ENCODE measurements at regions not wholly inside any gene's neighbourhood (a gene's known extent, or its start where the extent isn't known, plus 50 kb on each side); places are given as distances from the start of the nearest gene placed in this dataset.

- H2AFZ ChIP-seq = no peak overlapping the region
- no peak overlapping the region for H3K9ac ChIP-seq
- no peaks in the 10 kb centered on the region for H3K27me3 ChIP-seq (ENCODE audit: control insufficient read depth, insufficient read depth, low read length)
- H3K36me3 ChIP-seq (ENCODE audit: control insufficient read depth, insufficient read depth, low read length) = no peaks in the 10 kb centered on the region
- no peak for TF ChIP-seq CTCF (IDR thresholded peaks at IDR 0.05)
- H3K4me1 ChIP-seq = no peaks in the 10 kb centered on the region
- no peaks in the 10 kb centered on the region for H3K9me3 ChIP-seq (ENCODE audit: control insufficient read depth, low read length)
- no peaks in the 10 kb centered on the region for H3K79me2 ChIP-seq
- H3K27ac ChIP-seq = no peak overlapping the region
- no peak overlapping the region for H3K4me2 ChIP-seq (ENCODE audit: low read length)
- no peak overlapping the region for H3K4me3 ChIP-seq (ENCODE audit: low read depth, low read length)
Observed at GRCh38 chr16:49964316-49964715, 60.7 kb upstream of the CNEP1R1 start.

- no peak for TF ChIP-seq CTCF (IDR thresholded peaks at IDR 0.05)
- Histone ChIP-seq H2AFZ (no peak overlapping the region), H3K9me3 (ENCODE audit: control insufficient read depth, low read length) (no peaks in the 10 kb centered on the region), H3K4me1 (no peaks in the 10 kb centered on the region), H3K4me3 (ENCODE audit: low read depth, low read length) (no peak overlapping the region), H3K27ac (no peak overlapping the region), H3K79me2 (no peaks in the 10 kb centered on the region), H3K4me2 (ENCODE audit: low read length) (no peak overlapping the region), H3K27me3 (ENCODE audit: control insufficient read depth, insufficient read depth, low read length) (no peaks in the 10 kb centered on the region), H3K36me3 (ENCODE audit: control insufficient read depth, insufficient read depth, low read length) (no peaks in the 10 kb centered on the region), H3K9ac (no peak overlapping the region)
Observed at GRCh38 chr16:49964973-49965372, 60.1 kb upstream of the CNEP1R1 start.

GRCh38 chr16:49967012-49967559 lies 57.9 kb upstream of the CNEP1R1 start:
- Histone ChIP-seq H3K4me2 (ENCODE audit: low read length) (no peak overlapping the region), H3K9ac (no peak overlapping the region), H3K9me3 (ENCODE audit: control insufficient read depth, low read length) (no peaks in the 10 kb centered on the region), H3K4me3 (ENCODE audit: low read depth, low read length) (no peak overlapping the region), H3K4me1 (no peaks in the 10 kb centered on the region), H3K79me2 (no peaks in the 10 kb centered on the region), H3K36me3 (ENCODE audit: control insufficient read depth, insufficient read depth, low read length) (no peaks in the 10 kb centered on the region), H3K27ac (no peak overlapping the region), H3K27me3 (ENCODE audit: control insufficient read depth, insufficient read depth, low read length) (no peaks in the 10 kb centered on the region), H2AFZ (no peak overlapping the region)
- no peak for TF ChIP-seq CTCF (IDR thresholded peaks at IDR 0.05)

GRCh38 chr16:49969091-49970030 lies 55.7 kb upstream of the CNEP1R1 start:
- no peaks in the 10 kb centered on the region for H3K79me2 ChIP-seq
- no peak overlapping the region for H3K27ac ChIP-seq
- no peak overlapping the region for H3K4me2 ChIP-seq (ENCODE audit: low read length)
- H2AFZ ChIP-seq = peak overlapping the region; percentile 33
- H3K9ac ChIP-seq = no peak overlapping the region
- no peaks in the 10 kb centered on the region for H3K36me3 ChIP-seq (ENCODE audit: control insufficient read depth, insufficient read depth, low read length)
- no peak overlapping the region for H3K4me3 ChIP-seq (ENCODE audit: low read depth, low read length)
- no peaks in the 10 kb centered on the region for H3K4me1 ChIP-seq
- H3K27me3 ChIP-seq (ENCODE audit: control insufficient read depth, insufficient read depth, low read length) = no peaks in the 10 kb centered on the region
- TF ChIP-seq CTCF (IDR thresholded peaks at IDR 0.05) = no peak
- no peaks in the 10 kb centered on the region for H3K9me3 ChIP-seq (ENCODE audit: control insufficient read depth, low read length)

Measured in parathyroid adenoma (tissue), 2 donors.